Neural progenitor cell (in vitro differentiated cells): ENCODE measurements at regions not wholly inside any gene's neighbourhood (a gene's known extent, or its start where the extent isn't known, plus 50 kb on each side); places are given as distances from the start of the nearest gene placed in this dataset.

ENCODE experiments used
- DNase-seq: peaks from one replicate; pipeline ENCODE4 v3.0.0-alpha.2; 2016; ENCODE audit warnings: low spot score
- H2AFZ ChIP-seq: fragments of 200-600 bp; sonication (generic); replicated peaks from 2 replicates; pipeline ENCODE4 v1.6.1; 2016; ENCODE audit warnings: antibody characterized with exemption
- H3F3A ChIP-seq: fragments of 200-600 bp; sonication (generic); 2 replicates; pipeline ENCODE4 v1.6.1; 2016; ENCODE audit warnings: antibody characterized with exemption, low read depth
- H3K27ac ChIP-seq: fragments of 200-600 bp; sonication (generic); 2 replicates; pipeline ENCODE4 v1.5.1; 2016; ENCODE audit warnings: mild to moderate bottlenecking
- H3K27me3 ChIP-seq: fragments of 200-600 bp; sonication (generic); 2 replicates; pipeline ENCODE4 v1.6.1; 2016; ENCODE audit warnings: mild to moderate bottlenecking, moderate library complexity
- H3K36me3 ChIP-seq: fragments of 200-600 bp; sonication (generic); 2 replicates; pipeline ENCODE4 v1.5.1; 2016
- H3K4me1 ChIP-seq: fragments of 200-600 bp; sonication (generic); 2 replicates; pipeline ENCODE4 v1.6.1; 2016; ENCODE audit warnings: mixed run types
- H3K4me2 ChIP-seq: fragments of 200-600 bp; sonication (generic); 2 replicates; pipeline ENCODE4 v1.6.1; 2016
- H3K4me3 ChIP-seq: fragments of 200-600 bp; sonication (generic); 2 replicates; pipeline ENCODE4 v1.5.1; 2016
- H3K79me2 ChIP-seq: fragments of 200-600 bp; sonication (generic); 2 replicates; pipeline ENCODE4 v1.6.1; 2016; ENCODE audit warnings: low read depth
- H3K9ac ChIP-seq: fragments of 200-600 bp; sonication (generic); 2 replicates; pipeline ENCODE4 v1.6.1; 2016
- H3K9me3 ChIP-seq: fragments of 200-600 bp; sonication (generic); 2 replicates; pipeline ENCODE4 v1.5.1; 2016; ENCODE audit warnings: low read depth
- H4K20me1 ChIP-seq: fragments of 200-600 bp; sonication (generic); 2 replicates; pipeline ENCODE4 v1.6.1; 2016; ENCODE audit warnings: low read depth
- H3K27ac Mint-ChIP-seq: 3 replicates; pipeline ENCODE4 v1.8.0; 2021; ENCODE audit warnings: mixed read lengths
- H3K27me3 Mint-ChIP-seq: 2 replicates; pipeline ENCODE4 v1.8.0; 2022; ENCODE audit warnings: low read depth, mild to moderate bottlenecking, inconsistent platforms, moderate library complexity, mixed read lengths; ENCODE audit not compliant: insufficient read depth
- H3K36me3 Mint-ChIP-seq: 3 replicates; pipeline ENCODE4 v1.8.0; 2021; ENCODE audit warnings: mixed read lengths
- H3K4me1 Mint-ChIP-seq: 3 replicates; pipeline ENCODE4 v1.8.0; 2021; ENCODE audit warnings: mixed read lengths
- H3K4me3 Mint-ChIP-seq: 3 replicates; pipeline ENCODE4 v1.8.0; 2021; ENCODE audit warnings: mild to moderate bottlenecking, moderate library complexity, mixed read lengths
- H3K9me3 Mint-ChIP-seq: 3 replicates; pipeline ENCODE4 v1.8.0; 2020; ENCODE audit warnings: mixed read lengths
- CTCF ChIP-seq: fragments of 200-600 bp; sonication (generic); IDR thresholded peaks from 2 replicates; pipeline ENCODE4 v1.5.1; 2017; ENCODE audit warnings: antibody characterized with exemption, mild to moderate bottlenecking
- EZH2 ChIP-seq: fragments of 200-600 bp; sonication (generic); IDR thresholded peaks from 2 replicates; pipeline ENCODE4 v1.6.1; 2017; ENCODE audit warnings: antibody characterized with exemption, mild to moderate bottlenecking, moderate library complexity
- EZH2phosphoT487 ChIP-seq: fragments of 200-600 bp; sonication (generic); IDR thresholded peaks from 2 replicates; pipeline ENCODE4 v1.6.1; 2017; ENCODE audit warnings: antibody characterized with exemption

GRCh38 chr6:132977413-132977812 is 163.0 kb downstream of the RPS12 start:
- H3K36me3 Mint-ChIP-seq: no peaks in the 10 kb centered on the region
- Histone ChIP-seq H2AFZ (no peak overlapping the region), H3K27me3 (no peaks in the 10 kb centered on the region), H3K36me3 (no peaks in the 10 kb centered on the region), H4K20me1 (no peaks in the 10 kb centered on the region), H3K9me3 (no peaks in the 10 kb centered on the region), H3K4me2 (no peak overlapping the region), H3K9ac (no peak overlapping the region), H3K4me3 (no peak overlapping the region), H3F3A (no peaks in the 10 kb centered on the region), H3K79me2 (no peaks in the 10 kb centered on the region), H3K4me1 (peaks cover 19% of the 10 kb centered on the region), H3K27ac (no peak overlapping the region)
- H3K9me3 Mint-ChIP-seq: peaks cover 6% of the 10 kb centered on the region
- H3K27ac Mint-ChIP-seq: no peak overlapping the region
- TF ChIP-seq EZH2: no peak
- no peak for TF ChIP-seq CTCF
- no peak for TF ChIP-seq EZH2phosphoT487
- H3K27me3 Mint-ChIP-seq: peaks cover 3% of the 10 kb centered on the region
- H3K4me1 Mint-ChIP-seq: peaks cover 22% of the 10 kb centered on the region
- no peak overlapping the region for H3K4me3 Mint-ChIP-seq
- DNase-seq: no peak

GRCh38 chr6:132978685-132979084 is 164.3 kb downstream of the RPS12 start:
- DNase-seq: no peak
- no peak overlapping the region for H3K4me3 ChIP-seq
- Mint-ChIP-seq H3K27me3 (peaks cover 3% of the 10 kb centered on the region), H3K27ac (no peak overlapping the region), H3K36me3 (no peaks in the 10 kb centered on the region), H3K9me3 (peaks cover 14% of the 10 kb centered on the region), H3K4me3 (no peak overlapping the region), H3K4me1 (peaks cover 9% of the 10 kb centered on the region)
- H3K27ac ChIP-seq: no peak overlapping the region
- no peak overlapping the region for H2AFZ ChIP-seq
- H3F3A ChIP-seq: no peaks in the 10 kb centered on the region
- no peaks in the 10 kb centered on the region for H3K27me3 ChIP-seq
- no peak overlapping the region for H3K9ac ChIP-seq
- no peaks in the 10 kb centered on the region for H3K36me3 ChIP-seq
- H3K4me2 ChIP-seq: no peak overlapping the region
- H3K4me1 ChIP-seq: peaks cover 7% of the 10 kb centered on the region
- no peaks in the 10 kb centered on the region for H3K9me3 ChIP-seq
- no peaks in the 10 kb centered on the region for H4K20me1 ChIP-seq
- TF ChIP-seq EZH2phosphoT487 (no peak), CTCF (no peak), EZH2 (no peak)
- no peaks in the 10 kb centered on the region for H3K79me2 ChIP-seq

- H3K27ac Mint-ChIP-seq: no peak overlapping the region
- H3K4me3 Mint-ChIP-seq: no peak overlapping the region
- Histone ChIP-seq H3K4me3 (no peak overlapping the region), H3K27me3 (no peaks in the 10 kb centered on the region), H2AFZ (no peak overlapping the region), H3K9ac (no peak overlapping the region), H3K36me3 (no peaks in the 10 kb centered on the region), H3K4me1 (no peaks in the 10 kb centered on the region), H3F3A (no peaks in the 10 kb centered on the region), H3K9me3 (no peaks in the 10 kb centered on the region), H3K79me2 (no peaks in the 10 kb centered on the region), H4K20me1 (no peaks in the 10 kb centered on the region), H3K4me2 (no peak overlapping the region), H3K27ac (no peak overlapping the region)
- H3K4me1 Mint-ChIP-seq: no peaks in the 10 kb centered on the region
- TF ChIP-seq CTCF (no peak), EZH2 (no peak), EZH2phosphoT487 (no peak)
- H3K9me3 Mint-ChIP-seq: no peaks in the 10 kb centered on the region
- peaks cover 3% of the 10 kb centered on the region for H3K27me3 Mint-ChIP-seq
- DNase-seq: no peak
- no peaks in the 10 kb centered on the region for H3K36me3 Mint-ChIP-seq
These were observed 179.4 kb downstream of the RPS12 start for GRCh38 chr6:132993738-132994137.
